ENCODE measurements at regions not wholly inside any gene's neighbourhood (a gene's known extent, or its start where the extent isn't known, plus 50 kb on each side); places are given as distances from the start of the nearest gene placed in this dataset.

DNA sequence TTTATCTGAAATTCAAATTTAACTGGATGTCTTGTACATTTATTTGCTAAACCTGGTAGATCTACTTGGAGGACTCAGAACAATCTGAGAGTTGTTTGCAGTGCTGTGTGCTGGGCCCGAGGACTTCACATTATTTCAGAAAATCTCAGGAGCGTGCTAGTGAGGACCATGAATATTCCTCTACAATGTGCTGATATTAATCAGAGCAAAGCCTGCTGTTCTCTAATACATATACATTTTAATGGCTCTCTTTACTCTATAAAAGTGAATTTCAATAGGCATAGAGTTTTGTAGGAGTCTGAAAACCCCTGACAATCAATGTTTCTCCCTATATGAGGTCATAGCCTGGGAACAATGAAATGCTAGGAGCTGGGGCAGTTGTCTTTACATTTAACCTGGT is 144.3 kb downstream of the NEDD1 start:
- TF ChIP-seq EP300 (conservative IDR thresholded peaks at IDR 0.05; ENCODE audit: poor library complexity, severe bottlenecking), result no peak
- TF ChIP-seq, protein P1, sequence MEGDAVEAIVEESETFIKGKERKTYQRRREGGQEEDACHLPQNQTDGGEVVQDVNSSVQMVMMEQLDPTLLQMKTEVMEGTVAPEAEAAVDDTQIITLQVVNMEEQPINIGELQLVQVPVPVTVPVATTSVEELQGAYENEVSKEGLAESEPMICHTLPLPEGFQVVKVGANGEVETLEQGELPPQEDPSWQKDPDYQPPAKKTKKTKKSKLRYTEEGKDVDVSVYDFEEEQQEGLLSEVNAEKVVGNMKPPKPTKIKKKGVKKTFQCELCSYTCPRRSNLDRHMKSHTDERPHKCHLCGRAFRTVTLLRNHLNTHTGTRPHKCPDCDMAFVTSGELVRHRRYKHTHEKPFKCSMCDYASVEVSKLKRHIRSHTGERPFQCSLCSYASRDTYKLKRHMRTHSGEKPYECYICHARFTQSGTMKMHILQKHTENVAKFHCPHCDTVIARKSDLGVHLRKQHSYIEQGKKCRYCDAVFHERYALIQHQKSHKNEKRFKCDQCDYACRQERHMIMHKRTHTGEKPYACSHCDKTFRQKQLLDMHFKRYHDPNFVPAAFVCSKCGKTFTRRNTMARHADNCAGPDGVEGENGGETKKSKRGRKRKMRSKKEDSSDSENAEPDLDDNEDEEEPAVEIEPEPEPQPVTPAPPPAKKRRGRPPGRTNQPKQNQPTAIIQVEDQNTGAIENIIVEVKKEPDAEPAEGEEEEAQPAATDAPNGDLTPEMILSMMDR (IDR thresholded peaks at IDR 0.05; ENCODE audit: poor library complexity, severe bottlenecking), result no peak
- TF ChIP-seq TAF1 (IDR thresholded peaks at IDR 0.05; ENCODE audit: low read depth), result no peak
- TF ChIP-seq RAD21 (conservative IDR thresholded peaks at IDR 0.05), result no peak

Measured in neural cell (in vitro differentiated cells).